ENCODE measurements at regions not wholly inside any gene's neighbourhood (a gene's known extent, or its start where the extent isn't known, plus 50 kb on each side); places are given as distances from the start of the nearest gene placed in this dataset.

DNA sequence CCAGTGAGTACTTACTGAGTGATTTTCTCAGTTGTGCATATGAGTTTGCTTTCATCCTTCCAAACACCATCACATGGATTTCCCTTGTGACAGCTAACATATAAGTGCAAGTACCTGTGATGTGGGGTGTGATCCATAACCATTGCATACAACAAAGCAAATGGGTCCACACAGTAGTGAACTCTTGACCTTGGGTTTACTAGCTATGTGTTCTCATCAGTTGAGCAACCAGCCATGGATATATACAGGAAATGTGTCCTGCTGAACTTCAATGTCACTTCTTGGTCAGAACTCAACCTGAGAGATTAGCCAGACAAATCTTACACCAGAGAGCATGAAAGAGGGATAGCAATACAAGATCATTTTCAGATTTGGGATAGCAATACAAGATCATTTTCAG, 420.9 kb upstream of the KCNH7 start:
- no peak for DNase-seq

DNA sequence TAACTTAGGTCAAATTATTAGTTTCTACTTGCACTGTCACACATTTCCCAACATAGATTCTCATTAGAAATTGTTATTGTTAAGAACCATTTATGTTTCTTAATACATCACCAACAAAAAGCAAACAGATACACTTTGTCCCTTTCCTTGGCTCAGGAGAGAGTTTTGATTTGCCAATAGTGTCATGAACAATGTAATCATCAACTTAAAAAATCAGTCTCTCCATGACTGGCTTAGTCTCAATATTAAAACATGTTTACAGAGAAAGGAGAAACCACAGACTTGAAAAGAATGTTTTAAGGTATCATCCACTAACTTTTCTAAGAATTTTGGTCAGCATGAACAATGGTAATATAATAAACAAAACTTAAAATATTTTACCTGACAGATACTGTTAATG, 416.5 kb upstream of the KCNH7 start:
- no peak for DNase-seq

DNA sequence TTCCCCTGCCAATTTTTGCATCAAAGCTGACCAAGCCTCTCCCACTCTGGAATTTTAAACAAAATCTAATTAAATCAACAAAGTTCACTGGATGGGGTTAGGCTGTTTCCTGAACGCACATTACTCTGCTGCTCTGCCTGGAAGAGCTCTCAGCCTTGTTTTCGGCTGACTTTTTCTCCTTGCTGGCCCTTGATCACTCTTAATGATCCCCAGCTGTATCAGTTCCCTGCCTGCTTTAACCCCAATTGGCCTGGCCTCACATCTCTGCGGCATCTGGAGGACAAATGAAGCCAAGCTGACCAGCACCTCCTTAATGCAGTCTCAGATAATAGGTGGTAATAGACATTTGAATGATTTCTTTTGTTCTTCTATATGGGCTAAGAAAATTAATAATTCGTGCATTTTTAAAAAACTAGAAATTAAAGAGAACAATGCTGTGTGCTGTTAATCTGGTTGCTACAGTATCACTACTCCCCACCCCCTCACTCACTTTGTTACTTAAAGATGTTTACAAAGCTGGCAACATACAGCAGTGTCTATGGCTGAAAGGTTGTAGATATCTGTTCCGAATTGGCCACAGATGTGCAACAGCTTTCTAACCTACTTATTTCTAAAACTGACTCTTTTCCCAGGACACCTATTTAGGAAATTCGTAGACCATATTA, 415.2 kb upstream of the KCNH7 start:
- DNase-seq = no peak

DNA sequence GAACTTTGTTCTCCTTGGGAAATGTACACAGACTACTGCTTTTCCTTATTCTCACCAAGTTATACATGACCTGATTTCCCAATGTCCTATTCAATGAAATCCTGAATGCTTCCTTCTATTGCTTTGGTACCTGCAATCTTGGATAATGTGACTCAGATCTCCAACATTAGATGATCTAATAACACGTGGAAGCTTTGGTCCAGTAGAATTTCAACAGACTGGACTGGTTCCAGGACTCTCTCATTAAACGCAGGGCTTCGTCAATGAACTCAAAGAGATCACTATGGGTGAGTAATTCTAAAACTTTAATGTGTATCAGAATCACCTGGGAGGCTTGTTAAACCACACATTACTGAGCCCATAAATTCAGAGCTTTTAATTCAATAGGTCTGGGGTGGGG, 413.6 kb upstream of the KCNH7 start:
- DNase-seq = no peak

DNA sequence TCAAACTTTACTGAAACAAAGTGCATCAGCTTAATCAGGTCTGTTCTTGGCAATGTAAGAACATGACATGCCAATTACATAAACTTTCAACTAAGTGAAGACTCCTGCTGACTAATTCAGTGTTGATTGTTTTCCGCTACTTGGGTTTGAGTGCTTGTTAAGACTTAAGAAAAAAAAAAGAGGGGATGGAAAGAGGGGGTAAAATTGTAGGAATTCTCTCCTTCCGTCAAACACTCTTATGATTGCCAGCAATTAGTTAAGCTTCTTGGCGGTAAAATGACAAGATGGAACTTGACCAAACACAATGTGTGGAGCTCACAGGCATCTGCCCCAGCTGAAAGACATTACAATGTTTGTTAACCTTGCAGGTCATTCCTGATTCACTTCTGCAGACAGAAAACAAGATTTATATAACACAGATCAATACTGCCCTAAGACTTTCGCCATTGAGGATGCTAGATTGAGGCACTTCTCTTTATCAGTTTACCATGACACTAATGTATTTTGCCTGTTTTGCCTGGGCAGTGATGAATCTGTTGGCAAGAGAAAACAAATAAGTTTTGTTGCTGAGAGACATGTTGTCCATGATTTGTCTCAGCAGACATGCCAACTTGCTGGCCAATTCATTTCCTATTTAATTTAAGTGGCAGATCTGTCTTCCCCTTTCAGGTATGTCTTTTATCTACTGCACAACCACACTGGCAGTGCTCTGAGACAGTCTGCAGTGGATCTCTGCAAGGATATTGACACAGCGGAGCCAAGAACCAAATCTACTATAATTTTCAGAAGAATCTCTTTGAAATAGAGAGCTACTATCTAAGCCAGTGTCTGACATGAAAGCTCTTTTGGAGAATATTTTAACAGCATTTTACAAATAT, 410.0 kb upstream of the KCNH7 start:
- no peak for DNase-seq

DNA sequence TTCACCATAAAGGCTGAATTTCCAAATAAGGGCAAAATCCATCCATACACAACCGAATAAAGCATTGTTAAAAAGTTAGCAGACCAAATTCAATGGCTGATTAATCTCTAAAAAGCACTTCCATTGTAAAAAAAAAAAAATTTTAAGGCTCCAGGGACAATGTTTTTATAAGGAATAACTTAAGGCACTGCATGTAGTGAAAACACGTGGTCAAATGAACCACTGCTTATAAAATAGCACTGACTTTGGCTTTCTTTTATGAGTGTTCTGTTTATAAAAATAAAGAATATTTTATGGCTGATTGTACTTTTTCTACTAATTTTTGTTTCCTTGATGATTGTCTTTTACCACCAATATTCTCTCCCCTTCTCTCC, 409.3 kb upstream of the KCNH7 start:
- DNase-seq = no peak

DNA sequence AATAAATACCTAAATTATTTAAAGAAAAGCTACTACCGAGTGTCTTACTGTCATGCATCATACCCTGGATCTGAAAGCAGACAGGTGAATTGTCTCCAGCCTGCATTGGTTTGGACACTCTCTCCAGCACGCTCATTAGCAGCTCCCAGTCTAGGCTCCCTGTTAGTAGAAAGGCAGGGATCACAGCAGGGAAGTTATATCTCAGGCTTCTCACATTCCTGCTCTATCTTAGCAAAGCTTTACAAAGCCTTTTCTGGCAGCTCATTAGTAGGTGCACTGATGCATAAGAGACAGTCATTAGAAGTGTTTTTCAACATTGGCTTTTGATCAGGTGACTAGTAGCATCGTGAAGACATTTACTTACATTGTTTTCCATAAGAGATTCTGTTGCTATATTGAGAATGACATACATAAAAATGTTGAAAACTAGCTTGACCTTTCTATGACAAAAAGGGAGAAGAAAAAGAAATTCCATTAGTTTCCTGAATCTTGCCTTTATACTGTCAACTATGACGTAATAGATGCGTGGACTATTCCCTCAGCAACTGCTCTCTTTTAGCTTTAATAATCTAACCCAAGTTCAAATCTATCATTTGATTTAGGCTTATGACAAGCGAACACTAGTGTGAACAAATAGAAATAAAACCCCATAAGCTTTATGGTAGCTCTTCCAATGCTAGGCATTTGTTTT, 408.7 kb upstream of the KCNH7 start:
- no peak for DNase-seq

DNA sequence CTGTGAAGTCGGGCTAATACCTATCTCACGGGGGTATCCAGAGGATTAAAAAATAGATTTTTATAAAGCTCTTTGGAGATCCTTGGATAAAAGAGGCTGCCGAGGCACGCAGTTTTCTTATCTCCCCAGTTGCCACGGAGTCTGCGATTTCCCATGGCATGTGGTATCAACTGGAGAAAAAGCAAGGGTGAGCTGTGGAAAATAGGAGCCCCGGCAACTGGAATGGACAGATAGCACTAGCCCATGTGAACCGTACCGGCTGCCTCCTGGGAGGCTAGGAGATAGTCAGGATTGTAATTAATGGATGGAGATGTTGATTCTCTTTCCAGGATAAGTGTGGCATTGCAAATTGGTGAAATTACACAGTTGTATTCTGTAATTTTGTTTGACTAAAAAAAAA, 407.6 kb upstream of the KCNH7 start:
- DNase-seq = no peak

DNA sequence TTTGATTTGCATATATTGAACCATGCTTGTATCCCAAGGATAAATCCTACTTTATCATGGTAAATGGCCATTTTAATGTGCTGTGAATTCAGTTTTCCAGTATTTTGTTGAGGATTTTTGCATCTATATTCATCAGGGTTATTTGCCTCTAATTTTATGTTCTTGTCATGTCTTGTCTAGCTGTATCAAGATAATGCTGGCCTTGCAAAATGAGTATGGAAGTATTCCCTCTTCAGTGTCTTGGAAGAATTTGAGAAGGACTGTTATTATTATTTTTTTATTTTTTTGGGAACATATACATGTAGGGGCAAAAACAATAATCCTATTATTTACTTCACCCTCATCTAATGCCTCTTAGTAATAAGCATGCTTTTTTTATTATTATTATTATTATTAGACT, 398.0 kb upstream of the KCNH7 start:
- no peak for DNase-seq

DNA sequence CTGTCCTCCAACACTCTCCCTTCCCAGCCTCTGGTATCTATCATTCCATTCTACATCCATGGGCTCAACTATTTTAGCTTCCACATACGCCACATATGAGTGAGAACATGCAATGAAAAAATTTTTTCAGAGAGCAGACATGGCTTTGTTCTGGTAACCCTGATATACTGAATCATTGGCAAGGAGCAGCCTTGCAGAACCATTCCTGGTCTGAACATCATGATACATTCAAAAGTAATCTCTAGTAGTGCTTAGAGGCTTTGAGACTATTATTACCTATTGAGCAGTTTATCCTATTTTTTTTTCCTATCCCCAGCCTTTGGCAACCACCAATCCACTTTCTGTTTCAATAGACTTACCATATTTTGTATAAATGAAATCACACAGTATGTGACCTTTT, 393.1 kb upstream of the KCNH7 start:
- no peak for DNase-seq

DNA sequence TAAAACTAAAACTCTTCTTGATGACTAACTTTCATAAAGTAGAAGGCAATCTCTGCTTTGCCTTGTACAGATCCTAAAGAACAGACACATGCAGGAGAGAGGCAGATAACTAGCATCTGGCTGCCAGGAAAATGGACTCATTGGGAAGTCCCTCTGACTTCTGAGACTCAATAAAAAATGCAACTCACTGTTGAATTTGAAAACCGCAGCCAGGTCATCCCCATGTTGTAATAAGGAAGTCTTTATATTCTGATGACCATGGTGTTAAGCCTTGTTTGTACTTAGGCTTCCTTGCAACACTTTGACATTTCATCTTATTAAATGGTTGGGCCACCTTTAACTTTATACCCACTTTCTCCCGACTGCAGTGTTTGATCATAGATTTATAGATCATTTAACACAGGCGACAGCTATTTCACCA, 375.1 kb upstream of the KCNH7 start:
- DNase-seq = no peak

DNA sequence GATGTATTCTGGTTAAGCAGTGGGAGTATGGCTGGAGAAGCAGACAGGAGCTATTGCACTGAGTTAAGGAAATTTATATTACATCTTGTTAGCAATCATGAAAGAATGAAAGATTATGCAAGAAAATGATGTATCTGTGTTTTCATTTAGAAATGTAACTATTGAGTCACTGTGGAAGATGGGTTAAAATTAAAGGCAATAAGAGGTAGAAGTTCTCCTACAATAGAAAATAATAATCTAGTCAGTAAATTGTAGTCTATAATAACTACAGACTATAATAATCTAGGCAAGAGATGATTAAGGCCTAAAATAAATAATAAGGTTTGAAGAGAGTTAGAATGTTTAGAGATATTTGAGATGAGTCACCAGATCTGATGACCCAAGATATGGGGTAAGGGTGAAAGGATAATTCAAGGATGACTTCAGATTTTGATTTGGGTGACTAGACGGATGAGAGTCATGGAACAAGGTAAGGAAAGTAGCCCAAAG, 371.9 kb upstream of the KCNH7 start:
- no peak for DNase-seq

DNA sequence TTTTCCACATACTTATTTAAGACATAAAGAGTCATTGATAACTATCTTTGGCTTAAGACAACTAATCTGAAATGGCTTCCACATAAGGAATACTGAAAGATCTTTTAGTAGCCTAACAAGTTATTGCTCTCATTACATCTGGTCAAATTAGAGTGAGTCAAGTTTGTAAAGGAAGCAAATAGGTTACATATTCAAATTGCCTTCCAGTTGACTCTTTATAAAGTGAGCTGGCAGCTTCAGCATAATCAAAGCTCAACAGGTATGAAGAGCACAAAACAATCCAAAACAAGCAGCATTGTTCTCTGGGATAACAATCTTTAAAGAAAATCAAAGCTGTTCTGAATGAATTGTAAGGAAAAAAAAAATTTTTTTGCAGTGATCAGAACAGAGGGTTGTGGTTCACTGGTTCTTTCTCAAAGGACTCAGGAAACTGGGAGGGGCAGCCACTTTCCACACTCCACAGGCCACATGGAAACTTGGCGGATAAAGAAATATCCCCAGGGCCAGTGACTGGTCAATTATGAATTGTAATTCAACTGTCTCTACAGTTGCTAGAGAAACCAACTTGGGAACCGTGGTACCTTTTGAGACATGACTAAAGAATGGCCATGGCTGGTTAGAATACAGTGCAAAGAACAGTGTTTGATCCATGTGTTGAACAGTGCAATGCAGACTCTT, 369.3 kb upstream of the KCNH7 start:
- no peak for DNase-seq

DNA sequence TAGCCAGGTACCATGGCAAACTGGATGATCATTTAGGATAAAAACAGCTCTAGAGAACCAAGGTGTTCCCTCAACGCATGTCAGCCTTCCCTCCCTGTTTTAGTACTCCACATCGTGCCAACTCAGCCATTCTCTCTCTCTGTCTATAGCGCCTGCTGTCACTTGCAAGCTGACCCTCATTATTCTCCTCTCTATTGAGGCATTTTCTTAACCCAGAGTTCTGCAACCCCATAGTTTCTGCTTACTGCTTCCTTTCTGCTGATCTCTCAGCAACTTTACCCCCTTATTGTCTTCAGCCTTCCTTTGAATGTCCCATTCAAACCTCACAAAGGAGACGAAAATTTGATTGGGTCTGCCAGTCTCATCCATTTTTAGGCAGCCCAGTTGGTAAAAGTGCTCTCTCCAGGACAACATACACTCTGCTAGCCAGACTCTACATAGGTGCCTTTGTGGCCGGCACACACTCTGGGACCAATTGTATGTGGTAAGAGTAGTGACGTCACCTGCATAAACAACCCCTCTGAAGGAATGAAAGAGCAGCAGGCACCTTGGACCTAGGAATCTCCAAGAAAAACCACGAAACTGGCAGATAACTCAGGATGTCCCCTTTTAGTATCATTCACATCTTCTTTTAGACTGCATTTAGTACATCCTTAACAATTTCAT, 367.2 kb upstream of the KCNH7 start:
- no peak for DNase-seq

DNA sequence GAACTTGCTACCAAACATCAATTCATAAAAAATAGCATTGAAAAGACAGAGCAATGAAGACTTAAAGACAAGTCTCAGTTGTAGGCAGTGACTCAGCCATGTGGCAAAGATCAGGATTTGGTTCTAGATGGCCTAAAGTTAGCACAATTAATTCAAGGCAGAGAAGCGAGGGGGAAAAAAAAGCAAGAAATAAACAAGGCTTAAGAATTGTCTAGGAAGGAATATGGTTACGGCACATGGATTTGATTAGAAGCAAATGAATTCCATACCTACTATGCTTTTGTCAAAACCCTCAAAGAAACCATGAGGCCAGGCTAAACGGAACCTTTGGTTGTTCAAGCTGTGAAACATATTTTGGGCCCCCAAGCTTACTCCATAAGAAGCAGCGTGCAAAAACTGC, 362.2 kb upstream of the KCNH7 start:
- DNase-seq = no peak

DNA sequence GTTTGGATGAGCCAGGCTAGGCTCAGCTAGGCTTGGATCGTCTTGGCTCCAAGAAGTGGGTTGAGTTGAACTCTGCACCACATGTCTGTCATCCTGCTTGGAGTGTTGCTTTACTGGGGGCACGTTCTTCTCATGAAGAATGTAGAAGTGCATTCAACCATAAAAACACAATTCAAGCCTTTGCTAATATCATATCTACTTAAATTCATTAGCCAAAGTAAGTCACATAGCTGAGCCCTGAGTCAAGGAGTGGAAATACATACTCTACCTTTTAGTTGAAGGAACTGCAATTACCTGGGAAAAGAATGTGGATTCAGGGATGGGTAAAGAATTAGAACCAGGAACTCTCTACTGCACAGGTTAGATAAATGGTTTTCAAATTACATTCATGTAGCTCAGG, 360.4 kb upstream of the KCNH7 start:
- DNase-seq = no peak

DNA sequence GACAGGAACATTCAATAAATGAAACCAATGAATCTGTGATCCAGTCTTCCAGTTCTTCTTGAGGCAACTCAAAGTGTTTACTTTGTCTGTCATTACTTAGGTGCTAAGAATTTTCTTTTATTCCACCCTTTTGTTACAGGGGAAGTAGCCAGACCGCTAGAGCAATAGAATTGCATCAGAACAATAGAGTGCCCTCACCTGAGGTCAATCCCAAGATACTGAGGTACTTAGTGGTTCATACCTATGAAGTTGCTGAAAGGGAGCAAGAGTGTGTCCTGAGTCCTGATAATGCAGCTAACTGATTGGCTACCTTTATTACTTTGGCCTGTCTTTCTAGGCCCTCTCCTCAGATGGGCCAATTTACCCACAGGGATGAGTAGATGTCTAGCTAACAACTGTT, 359.4 kb upstream of the KCNH7 start:
- DNase-seq = no peak

DNA sequence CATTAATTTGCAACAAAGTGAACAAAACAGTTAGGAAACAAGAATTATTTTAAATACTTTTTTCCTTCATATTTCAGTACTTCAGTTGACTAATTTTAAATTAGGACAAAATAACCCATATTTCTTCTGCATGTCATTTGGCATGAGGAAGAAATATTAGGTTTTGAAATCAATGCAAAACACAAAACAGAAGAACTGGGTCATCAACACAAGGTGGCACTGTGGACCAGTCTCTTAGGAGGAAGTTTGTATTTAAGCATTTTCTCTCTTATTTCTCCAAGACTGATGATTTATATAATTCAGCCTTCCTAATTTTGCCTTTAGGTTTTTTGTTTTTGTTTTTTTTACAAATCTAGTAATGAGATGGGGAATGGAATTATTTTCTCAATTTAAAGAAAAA, 352.8 kb upstream of the KCNH7 start:
- DNase-seq = no peak

DNA sequence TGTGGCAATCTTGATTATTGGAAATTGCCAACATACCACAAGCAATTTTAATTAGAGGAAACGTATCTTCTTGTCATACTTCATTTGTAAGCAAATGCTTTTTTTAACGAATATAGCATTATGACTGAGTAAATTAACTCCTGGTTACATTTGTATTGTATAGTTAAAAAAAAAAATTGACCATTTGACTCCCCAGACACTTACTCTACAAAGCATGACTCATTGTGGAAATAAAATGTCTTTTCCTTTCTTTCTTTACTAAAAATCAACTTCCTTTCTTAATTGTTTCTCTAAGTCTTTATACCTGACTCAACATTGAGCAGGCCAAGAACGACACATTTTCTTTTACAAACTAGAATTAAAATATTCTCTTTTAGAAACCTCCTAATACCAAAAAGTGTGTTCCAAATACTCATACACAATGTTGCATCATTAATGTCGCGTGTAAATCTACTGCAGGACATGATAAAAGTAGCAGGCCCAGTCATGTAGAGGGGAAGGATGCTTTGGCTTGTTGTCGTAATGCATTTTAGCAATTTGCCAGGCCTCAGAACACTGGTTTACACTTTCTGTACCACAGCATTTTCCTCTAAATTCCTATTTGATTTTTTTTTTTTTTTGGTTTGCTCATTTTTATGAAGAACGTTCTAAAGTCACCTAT, 349.6 kb upstream of the KCNH7 start:
- DNase-seq = no peak

DNA sequence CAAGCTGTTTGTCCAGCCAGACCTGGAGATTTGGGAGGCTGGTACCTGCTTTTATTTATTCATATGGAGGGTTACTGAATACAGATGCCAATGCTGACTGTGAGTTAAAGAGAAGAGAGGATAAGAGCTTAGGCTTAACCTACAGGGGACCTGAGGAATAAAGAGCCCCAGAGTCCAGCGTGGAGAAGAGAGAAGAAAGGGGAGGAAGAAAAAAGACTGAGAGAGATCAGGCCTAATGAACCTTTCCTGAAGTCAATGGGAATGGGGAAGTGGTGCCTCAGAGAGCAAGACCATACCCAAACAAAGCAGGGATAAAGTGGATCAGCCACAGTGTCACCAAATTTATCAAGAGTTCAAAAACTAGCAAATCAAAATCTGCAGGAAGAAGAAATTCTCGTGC, 348.6 kb upstream of the KCNH7 start:
- DNase-seq = no peak

DNA sequence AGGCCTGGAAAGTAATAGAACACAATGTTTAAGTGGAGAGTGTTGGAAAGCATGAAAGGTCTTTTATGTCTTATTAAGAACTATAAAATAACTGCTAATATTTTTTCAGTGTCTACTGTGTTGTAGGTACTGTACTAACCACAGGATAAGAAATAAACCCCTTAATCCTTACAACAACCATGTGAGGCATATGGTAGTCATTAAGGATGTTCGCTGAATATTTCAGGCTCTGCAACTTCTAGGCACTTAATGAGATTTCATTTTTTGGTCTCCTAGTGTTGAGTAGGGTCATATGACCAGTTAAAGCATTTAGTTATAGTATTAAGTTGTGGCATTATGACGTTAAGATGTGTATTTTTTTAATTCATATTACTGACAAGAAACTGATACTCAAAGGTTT, 346.6 kb upstream of the KCNH7 start:
- no peak for DNase-seq

DNA sequence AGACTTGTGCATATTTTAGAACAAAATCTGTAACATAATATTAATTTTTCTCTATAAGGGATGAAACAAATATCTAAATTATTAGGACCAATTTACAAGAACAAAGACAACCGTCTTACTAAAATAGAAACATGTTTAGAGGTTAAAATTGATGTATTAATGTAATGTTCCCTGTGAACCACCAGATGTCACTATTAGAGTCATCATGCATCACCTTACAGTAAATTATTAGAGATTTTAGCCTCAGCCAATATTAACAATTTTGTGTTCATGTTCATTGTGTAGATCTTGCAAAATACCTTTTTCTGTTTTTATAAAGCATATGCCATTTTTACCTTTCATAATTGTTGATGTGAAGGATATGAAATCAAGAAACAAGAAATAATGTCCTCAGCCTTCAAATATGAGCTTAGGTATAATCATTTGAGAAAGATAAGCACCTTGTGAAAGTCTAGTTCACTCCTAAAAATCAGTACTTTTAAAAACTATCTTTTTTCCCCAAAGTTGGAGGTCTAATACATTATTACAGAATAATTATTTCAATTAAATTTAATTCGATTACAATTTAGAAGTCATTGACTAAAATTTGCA, 344.3 kb upstream of the KCNH7 start:
- DNase-seq = no peak

All from activated CD4-positive, alpha-beta T cell treated with anti-CD3 and anti-CD28 coated beads, Interleukin-2, Interleukin-6, amounts not matched to agents 100 ng/mL and 50 ng/mL, durations not matched to agents 16 hours and 8 hours (primary cell).